G401.6 (cell line): ENCODE measurements at regions not wholly inside any gene's neighbourhood (a gene's known extent, or its start where the extent isn't known, plus 50 kb on each side); places are given as distances from the start of the nearest gene placed in this dataset.

Experiments used
- FAIRE-seq: peaks from 2 replicates; lab custom pipeline; 2012; peaks lifted over from hg19 to GRCh38; lab: Jason Lieb, UNC

- FAIRE-seq, result no peak
Observed at GRCh38 chr21:26784974-26785373, 60.2 kb downstream of the ADAMTS1 start.

DNA sequence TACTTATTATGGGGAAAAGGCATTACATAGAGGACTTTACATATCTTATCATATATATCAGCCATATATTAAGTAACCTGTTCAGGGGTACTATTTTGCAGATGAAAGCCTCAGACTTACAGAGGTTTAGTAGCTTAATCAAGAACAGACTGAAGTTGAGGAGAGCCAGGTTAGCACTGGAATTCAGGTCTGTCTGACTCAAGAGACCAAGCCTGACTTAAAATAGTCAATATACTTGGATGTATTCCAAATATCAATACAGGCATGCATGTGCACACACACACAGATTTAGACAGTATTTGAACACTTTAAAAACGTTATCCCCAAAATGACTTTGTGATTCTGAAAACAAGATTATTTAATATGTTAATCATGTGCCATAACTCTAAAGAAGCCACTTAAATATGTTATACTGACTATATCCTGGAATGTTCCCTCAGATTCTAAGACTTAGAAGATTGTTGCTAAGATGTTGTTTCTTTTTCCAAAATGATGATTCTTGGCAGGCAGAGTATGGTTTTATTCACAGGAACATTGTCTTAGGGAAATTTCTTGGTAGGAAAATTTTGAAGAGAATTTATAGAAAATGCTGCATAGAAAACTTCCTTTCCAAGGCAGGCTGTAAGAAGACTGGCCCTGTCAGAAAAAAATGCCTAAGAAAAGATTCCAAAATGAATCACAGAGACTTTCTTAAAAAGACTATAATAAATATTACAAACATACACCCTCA is 61.6 kb downstream of the ADAMTS1 start:
- no peak for FAIRE-seq

DNA sequence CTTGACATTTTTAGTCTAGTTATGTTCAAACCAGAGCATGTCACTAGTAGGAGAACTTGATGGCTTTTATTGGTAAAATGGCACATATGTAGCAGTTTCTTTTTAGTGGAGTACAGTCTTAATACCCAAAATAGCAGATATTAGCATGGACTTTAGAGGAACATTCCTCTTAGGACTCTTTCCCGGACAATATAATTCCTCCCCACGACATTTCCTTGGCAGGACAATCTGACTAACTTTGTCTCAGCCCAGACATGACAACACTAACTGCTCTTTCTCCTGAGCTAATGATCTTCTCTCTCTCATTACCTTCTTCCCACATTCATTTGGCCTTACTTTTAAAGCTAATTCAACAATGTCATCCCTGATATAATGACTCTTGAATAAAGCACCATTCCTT is 62.5 kb downstream of the ADAMTS1 start:
- FAIRE-seq, result no peak

GRCh38 chr21:26782331-26782730 is 62.9 kb downstream of the ADAMTS1 start:
- FAIRE-seq, result no peak

DNA sequence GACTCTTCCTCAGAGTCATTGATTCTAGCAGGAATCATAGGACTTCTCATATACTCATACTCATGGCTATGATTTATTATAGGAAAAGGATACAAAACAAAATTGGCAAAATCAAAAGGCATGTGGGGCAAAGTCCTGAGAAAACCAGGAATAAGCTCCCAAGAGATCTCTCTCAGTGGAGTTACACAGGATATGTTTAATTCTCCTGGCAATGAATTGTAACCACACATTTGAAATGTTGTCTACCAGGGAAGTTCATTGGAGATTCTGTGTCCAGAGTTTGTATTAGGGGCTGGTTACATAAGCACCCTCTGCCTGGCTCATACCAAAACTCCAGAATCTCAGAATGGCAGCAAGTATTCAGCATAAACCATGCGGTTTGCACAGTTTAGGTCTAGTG is 63.9 kb downstream of the ADAMTS1 start:
- no peak for FAIRE-seq

DNA sequence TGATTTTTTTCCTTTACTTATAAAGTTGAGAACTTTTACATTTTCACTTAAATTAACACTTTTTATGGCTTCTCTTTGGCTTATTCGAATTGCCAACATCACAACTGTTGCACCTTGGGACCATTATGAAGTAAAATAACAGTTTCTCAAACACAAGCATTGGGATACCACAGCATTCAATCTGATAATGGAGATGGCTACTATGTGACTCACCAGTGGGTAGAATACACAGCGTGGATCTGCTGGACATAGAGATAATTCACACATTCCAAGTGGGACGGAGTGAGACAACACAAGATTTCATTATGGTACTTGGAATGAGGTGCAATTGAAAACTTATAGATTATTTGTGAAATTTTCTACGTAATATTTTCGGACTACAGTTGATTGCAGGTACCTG is 68.0 kb downstream of the ADAMTS1 start:
- no peak for FAIRE-seq

- no peak for FAIRE-seq
Observed at GRCh38 chr21:26776310-26777021, 68.7 kb downstream of the ADAMTS1 start.

GRCh38 chr21:26773058-26773457 is 72.2 kb downstream of the ADAMTS1 start:
- no peak for FAIRE-seq

DNA sequence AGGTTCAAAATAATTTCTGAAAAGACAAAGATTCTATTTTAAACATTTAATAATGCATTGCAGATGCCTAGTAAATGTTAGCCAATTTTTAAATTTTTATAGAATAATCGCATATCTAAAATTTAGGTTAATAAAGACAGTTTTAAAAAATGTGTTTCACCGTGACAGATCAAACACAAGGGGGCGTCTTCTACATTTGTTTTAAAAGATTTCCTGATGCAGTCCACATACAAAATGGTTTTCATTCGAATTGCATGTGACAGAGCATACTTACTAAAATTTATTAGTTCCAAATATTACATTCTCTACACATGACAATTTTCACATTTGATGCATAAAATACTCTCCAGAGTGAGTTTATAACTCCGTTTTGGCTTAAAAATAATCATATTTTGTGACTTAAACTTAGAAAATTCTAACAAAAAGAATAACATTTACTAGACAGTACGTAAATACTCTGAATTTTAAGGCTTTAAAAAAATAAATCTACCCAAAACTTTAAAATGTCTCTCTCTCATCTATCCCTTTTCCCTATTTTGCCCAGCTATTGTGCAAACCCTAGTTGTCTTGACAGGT is 75.5 kb downstream of the ADAMTS1 start:
- FAIRE-seq, result peak; percentile 96

DNA sequence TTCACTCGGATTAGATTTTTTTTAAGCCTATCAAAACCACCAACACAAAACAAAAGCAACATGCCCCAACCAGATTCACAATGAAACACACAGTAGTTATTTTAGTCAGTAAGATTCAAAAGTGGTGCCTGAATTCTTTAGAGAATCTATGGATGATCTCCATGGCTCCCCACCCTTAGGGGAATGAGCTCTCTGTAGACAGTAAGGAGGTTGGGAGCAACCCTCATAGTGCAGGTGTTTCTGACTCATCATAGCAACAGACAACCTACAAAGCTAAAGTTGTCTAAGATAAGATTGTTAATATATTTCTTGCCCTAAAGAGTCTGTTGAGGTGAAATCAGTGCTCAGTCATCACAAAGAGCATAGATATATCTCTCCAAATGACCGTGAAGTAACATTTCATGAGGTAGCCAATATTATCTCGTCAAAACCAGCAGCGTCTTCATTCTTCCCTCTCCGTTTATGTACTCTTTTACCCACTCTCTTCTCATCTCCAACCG is 78.3 kb downstream of the ADAMTS1 start:
- FAIRE-seq, result no peak

GRCh38 chr21:26761174-26761915 is 83.9 kb downstream of the ADAMTS1 start:
- no peak for FAIRE-seq

DNA sequence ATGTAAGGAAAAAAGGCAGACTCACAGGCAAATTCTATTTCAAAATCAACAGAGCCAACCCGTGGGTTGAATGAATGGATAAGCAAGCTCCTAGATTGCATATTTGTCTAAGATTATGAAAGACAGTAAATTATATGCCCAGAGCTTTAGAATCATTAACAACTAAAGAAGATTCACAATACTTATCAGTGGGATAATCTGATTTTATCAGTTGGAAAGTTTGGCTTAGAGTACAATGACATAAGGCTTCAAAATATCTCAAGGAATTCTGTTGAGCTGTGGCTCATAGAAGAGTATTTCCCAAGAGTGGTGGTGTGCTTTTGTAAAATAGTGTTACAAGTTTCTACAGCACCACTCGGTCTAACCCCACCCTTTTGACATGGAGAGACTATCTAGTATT is 85.5 kb downstream of the ADAMTS1 start:
- no peak for FAIRE-seq

- no peak for FAIRE-seq
Observed at GRCh38 chr21:26758083-26758880, 86.9 kb downstream of the ADAMTS1 start.

- FAIRE-seq, result no peak
Observed at GRCh38 chr21:26756491-26757159, 88.6 kb downstream of the ADAMTS1 start.

GRCh38 chr21:26754853-26755252 is 90.4 kb downstream of the ADAMTS1 start:
- no peak for FAIRE-seq

DNA sequence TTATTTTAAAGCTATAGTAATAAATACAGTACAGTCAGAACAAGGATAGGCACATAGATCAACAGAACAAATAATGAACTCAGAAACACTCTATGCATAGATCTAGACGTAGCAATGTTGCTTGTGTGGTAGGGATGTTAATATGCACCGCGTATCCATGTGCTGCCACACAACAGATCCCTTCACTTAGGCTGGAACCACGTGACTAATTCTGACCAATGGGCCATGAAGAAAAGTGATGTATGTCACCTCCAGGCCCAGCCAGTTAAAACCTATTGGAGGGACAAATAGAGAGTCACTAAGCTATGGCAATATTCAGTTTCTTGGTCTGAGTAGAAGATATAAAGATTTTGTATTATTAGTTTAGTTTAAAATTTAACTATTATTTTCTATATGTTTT is 91.4 kb downstream of the ADAMTS1 start:
- FAIRE-seq, result no peak

DNA sequence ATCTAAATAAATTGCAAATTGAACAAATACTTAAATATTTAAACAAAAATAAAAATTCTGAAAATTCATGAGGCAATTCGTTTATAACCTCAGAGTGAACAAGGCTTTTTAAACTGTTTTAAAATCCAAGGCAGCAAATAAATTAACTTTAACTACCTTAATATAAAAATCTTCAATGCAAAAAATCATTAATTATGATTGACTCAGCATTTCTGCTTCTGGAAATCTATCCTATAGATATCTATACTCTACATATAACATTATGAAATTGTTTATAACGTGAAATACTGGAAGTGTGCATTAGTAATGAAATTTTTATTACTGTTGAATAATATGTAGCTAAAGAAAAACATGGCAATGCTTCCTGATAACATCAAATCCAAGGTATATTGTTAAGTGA is 92.4 kb downstream of the ADAMTS1 start:
- no peak for FAIRE-seq

GRCh38 chr21:26751305-26751704 is 93.9 kb downstream of the ADAMTS1 start:
- no peak for FAIRE-seq

DNA sequence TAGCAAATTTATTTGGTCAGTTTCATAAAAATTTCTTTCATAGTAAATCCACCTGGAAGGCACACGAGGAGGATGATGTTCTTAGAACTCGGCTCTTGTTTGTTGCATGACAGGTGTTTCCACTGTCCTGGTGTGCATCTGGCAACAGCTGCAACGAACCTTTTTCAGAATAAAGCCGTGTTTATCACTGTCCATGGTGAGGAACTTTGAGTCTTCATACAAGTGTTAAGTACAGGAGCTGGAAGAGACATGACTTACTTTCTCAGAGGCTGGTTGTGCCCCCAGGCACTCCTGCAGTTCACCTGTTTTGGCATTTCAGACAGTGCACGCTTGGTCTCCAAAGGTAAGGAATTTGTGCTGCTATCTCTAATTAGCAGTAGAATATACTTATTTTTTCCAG is 97.1 kb downstream of the ADAMTS1 start:
- FAIRE-seq, result no peak

GRCh38 chr21:26747216-26747615 is 98.0 kb downstream of the ADAMTS1 start:
- no peak for FAIRE-seq

- FAIRE-seq, result no peak
Observed at GRCh38 chr21:26743524-26743923, 101.7 kb downstream of the ADAMTS1 start.
